HEK293T (cell line): ENCODE measurements at regions not wholly inside any gene's neighbourhood (a gene's known extent, or its start where the extent isn't known, plus 50 kb on each side); places are given as distances from the start of the nearest gene placed in this dataset.

Source experiments
- ARNT ChIP-seq: fragments of 450-650 bp; IDR thresholded peaks from 2 replicates; pipeline ENCODE4 v1.6.1; 2017; ENCODE audit warnings: mild to moderate bottlenecking
- BHLHE40 ChIP-seq: fragments of 450-650 bp; IDR thresholded peaks from 2 replicates; pipeline ENCODE4 v1.6.1; 2016; ENCODE audit warnings: mild to moderate bottlenecking, moderate library complexity, borderline replicate concordance
- ELF4 ChIP-seq: fragments of 450-650 bp; IDR thresholded peaks from 2 replicates; pipeline ENCODE4 v1.6.1; 2017; ENCODE audit warnings: antibody characterized with exemption
- SUZ12 ChIP-seq: fragments of 450-650 bp; IDR thresholded peaks from 2 replicates; pipeline ENCODE4 v1.6.1; 2016; ENCODE audit warnings: mild to moderate bottlenecking
- TARDBP ChIP-seq: fragments of 450-650 bp; IDR thresholded peaks from 2 replicates; pipeline ENCODE4 v1.6.1; 2016
- ZNF384 ChIP-seq: fragments of 450-650 bp; IDR thresholded peaks from 2 replicates; pipeline ENCODE4 v1.6.1; 2016

DNA sequence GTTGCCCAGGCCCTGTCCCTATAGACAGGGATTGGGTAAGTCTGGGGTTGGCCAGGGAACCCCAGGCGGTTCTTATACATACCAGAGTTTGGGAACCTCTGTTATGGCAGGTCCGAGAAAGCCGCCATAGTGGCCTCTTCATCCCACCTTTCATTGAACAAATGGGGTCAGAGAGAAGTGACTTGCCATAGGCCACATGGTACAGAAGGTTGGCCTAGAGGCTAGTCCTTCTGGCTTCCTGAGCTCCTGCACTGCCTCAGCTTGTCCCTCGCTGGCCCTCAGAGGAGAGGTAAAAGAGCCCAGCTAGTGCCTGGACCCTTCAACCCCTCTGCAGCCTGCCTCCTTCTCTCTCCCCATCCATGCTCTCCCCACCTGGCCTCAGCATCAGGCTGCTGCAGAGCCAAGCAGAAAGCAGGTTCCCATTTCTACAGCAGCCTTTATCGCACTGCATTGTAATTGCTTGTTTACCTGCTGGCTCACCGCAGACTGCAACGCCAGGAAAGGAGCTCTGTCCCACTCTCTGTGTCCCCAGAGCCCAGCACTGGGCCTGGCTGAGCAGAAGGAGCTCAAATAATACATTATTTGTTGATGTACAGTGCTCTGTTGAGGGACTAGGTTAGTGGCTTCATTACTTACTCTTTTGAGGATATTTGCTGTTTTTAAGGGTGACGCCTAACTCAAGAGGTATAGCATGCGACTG is 103.6 kb downstream of the TRIM29 start:
- TF ChIP-seq BHLHE40 (no peak), SUZ12 (no peak), ELF4 (no peak), ARNT (no peak), ZNF384 (no peak), TARDBP (no peak)
